HG02642 (cell line): ENCODE measurements at regions not wholly inside any gene's neighbourhood (a gene's known extent, or its start where the extent isn't known, plus 50 kb on each side); places are given as distances from the start of the nearest gene placed in this dataset.
"Not testable (repeated sequence)": the region's sequence is repeated elsewhere in the genome, so short reads cannot be mapped to it uniquely, and the experiment has no call there.

Experiments
- ATAC-seq: cut with Tn5 transposase; IDR thresholded peaks from one replicate; pipeline ENCODE4 v1.9.1; 2021; ENCODE audit warnings: mild to moderate bottlenecking; ENCODE audit not compliant: unreplicated experiment, poor library complexity

DNA sequence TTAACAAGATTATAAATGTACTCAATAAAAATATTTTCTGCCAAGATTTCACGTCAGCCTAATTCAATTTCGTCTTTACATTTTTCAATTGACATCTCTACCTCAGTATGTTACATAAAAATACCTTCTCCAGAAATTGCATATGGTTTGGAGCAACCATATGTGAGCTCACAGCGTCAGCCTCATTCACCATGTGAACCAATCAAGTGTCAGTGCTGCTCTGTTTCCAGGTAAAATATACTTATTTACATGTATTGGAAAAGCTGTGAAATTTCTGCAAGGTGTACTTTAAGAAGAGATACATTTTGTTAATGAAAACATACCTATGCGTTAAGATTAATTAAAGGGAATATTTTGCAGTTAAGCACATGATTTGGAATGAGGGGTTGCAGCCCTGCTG, 110.7 kb upstream of the PRSS1 start:
- no peak for ATAC-seq

DNA sequence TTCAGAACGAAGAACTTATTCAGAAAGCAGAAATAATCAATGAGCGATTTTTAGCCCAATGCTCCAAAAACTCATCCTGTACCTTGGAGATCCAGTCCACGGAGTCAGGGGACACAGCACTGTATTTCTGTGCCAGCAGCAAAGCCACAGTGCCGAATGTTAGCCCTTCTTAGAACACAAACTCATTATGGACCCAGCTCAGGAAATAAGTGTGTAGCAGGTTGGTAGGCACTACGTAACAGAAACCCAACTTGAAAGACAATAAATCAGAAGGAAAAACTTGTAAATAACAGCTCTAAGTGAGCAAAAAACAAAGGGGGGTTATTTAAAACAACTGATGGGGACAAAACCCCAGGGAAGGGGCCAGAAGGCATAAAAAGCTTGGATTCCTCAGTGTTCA, 112.0 kb upstream of the PRSS1 start:
- no peak for ATAC-seq

DNA sequence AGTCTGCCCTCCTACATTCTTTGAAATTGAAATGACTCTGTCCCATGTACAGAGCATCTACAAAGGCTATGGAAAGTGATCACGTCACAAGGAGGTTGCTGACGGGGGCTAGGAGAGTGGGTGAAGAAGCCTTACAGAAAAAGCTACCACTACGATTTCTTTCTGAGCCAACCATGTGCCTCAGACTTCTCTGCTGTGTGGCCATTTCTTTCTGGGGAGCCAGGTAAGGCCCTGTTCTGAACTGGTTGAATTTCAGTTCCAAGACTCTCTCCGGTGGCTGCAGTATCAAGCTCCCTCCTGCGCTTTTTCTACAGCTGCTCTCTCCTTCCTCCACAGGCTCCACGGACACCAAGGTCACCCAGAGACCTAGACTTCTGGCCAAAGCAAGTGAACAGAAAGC, 112.5 kb upstream of the PRSS1 start:
- no peak for ATAC-seq

DNA sequence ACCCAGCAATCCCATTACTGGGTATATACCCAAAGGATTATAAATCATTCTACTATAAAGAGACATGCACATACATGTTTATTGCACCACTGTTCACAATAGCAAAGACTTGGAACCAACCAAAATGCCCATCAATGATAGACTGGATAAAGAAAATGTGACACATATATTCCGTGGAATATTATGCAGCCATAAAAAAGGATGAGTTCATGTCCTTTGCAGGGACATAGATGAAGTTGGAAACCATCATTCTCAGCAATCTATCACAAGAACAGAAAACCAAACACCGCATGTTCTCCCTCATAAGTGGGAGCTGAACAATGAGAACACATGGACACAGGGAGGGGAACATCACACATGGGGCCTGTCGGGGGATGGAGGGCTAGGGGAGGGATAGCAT, 113.2 kb upstream of the PRSS1 start:
- ATAC-seq, result not testable (repeated sequence)

- ATAC-seq, result peak; percentile 97
Observed at GRCh38 chr7:142632271-142633134, 116.8 kb upstream of the PRSS1 start.

- no peak for ATAC-seq
Observed at GRCh38 chr7:142629588-142630260, 119.5 kb upstream of the PRSS1 start.

- no peak for ATAC-seq
Observed at GRCh38 chr7:142628945-142629344, 120.3 kb upstream of the PRSS1 start.

- not testable (repeated sequence) for ATAC-seq
Observed at GRCh38 chr7:142627223-142627622, 122.0 kb upstream of the PRSS1 start.

- ATAC-seq, result peak; percentile 84
Observed at GRCh38 chr7:142626420-142627035, 122.7 kb upstream of the PRSS1 start.

DNA sequence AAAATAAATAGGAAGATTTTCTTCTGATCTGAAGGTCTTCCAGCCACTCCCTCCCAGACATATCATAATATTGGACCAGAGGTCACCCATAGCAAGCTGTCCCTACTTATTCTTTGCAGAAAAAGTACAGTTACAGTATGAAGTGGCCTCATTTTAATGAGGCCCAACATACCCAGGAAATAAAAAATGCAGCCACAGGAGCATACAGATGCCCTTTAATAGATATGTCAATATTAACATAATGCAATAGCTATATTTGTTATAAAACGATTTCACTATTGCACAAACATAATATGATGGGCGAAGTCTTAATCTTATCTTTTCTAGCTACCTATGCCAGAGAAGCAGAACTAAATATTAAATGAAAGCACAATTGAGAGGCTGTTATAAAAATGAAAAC, 124.1 kb upstream of the PRSS1 start:
- not testable (repeated sequence) for ATAC-seq

- no peak for ATAC-seq
Observed at GRCh38 chr7:142620402-142620801, 128.9 kb upstream of the PRSS1 start.

DNA sequence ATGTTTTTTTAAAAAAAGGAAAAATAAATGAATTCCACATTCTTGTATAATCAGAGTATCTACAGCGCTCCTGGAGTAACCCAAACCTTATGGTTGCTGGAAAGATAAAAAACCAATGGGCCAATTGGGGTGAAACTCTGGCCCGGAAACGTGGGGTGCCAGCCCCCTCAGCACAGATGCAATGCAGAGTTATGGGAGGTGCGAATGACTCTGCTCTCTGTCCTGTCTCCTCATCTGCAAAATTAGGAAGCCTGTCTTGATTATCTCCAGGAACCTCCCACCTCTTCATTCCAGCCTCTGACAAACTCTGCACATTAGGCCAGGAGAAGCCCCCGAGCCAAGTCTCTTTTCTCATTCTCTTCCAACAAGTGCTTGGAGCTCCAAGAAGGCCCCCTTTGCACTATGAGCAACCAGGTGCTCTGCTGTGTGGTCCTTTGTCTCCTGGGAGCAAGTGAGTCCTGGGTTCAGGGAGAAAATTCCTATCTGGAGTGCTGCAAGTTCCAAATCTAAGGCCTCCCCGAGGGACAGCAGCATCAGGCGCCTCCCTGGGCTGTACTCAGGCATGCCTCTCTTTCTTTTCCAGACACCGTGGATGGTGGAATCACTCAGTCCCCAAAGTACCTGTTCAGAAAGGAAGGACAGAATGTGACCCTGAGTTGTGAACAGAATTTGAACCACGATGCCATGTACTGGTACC, 130.5 kb upstream of the PRSS1 start:
- ATAC-seq, result no peak

GRCh38 chr7:142616842-142617241, 132.4 kb upstream of the PRSS1 start:
- no peak for ATAC-seq

DNA sequence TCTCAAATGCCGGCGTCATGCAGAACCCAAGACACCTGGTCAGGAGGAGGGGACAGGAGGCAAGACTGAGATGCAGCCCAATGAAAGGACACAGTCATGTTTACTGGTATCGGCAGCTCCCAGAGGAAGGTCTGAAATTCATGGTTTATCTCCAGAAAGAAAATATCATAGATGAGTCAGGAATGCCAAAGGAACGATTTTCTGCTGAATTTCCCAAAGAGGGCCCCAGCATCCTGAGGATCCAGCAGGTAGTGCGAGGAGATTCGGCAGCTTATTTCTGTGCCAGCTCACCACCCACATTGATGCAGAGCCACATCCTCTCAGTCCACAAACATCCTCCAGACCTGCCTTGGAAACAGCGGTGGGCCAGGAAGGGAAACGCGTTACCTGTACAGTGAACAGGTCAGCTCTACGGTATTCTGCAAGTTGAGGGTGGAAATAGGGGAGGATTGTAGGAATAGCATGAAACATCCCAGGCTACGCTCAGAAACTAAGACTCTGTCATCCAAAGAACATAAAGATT, 133.1 kb upstream of the PRSS1 start:
- ATAC-seq, result no peak

GRCh38 chr7:142615508-142615907, 133.8 kb upstream of the PRSS1 start:
- no peak for ATAC-seq

DNA sequence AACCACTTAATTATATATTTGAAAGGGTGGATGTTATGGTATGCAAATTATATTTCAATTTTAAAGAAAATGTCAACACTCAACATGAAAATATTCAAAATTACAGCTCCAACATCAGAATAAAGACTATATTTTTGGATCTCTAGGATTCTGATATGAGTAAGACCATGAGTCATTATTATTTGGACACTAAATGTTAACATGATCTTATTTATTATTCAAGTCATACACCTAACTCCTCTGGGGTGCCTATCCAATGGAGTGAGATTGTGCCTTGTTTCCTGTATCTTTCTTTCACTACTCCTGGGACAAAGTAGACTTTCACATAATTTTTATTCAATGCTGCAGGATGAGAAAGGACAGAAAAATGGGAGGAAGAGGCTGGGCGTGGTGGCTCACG, 135.2 kb upstream of the PRSS1 start:
- no peak for ATAC-seq

GRCh38 chr7:142612237-142612881, 136.9 kb upstream of the PRSS1 start:
- ATAC-seq, result no peak

DNA sequence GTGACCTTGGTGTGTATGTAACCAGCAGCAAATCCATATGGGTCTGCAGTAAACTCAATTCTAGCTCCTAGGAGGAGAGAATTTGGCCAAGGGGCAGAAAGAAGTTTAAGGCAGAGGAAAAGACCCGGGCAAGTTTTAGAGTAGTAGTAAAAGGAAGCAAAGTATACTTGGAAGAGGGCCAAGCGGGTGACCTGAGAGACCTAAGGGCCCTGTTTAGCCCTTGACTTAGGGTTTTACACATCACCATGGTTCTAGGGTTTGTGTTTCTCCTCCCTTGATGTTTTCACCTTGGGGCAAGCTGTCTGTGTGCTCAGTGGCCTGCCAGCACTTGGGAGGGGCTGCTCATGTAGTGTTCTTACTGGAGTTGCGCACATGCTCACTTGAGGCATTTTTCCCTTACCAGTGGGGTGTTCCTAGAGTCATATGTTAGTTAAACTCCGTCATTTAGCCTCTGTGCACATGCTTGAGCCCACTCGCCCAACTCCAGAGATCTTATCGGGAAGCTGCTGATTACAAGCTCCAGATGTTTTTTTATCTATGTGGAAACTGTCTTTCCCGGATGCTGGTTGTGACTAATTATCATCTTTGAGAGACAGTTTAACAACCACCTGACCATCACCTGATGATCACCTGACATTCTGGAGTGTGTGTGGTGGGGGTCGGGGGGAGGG, 137.6 kb upstream of the PRSS1 start:
- no peak for ATAC-seq

DNA sequence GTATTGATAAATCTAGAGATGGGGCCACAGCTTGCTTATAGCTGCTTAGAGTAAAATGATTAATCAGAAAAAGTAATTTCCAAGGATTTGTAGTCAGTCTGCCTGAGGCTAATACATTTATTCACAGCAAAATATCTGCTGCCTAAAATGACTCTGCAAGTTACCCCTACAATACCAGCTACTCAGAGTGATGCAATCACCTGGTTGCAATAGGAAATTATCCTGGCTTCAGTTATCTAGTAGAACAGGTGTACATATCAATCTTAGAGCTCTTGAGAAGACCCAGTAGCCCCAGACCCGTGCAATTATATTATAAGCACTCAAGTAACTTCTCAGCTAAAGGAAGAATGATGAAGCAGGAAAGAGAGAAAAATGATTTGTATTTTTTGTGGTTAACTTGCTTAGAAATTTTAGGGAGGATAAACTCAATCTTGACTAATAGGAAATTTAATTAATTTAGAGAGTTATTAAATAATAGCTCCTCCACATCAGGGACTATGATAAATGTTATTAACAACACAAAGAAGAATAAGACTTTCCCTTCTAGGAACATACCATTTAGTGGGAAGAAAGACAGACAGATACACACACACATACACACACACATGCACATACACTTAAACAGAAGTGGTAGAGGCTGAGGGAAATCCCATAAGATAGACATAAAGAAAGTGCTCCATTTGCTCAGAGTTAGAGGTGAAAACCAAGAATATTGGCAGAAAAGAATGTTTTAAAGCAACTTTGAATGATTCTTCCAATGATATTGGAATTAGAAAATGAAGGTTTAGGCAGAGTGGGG, 140.4 kb upstream of the PRSS1 start:
- no peak for ATAC-seq
